ENCODE measurements at regions not wholly inside any gene's neighbourhood (a gene's known extent, or its start where the extent isn't known, plus 50 kb on each side); places are given as distances from the start of the nearest gene placed in this dataset.

DNA sequence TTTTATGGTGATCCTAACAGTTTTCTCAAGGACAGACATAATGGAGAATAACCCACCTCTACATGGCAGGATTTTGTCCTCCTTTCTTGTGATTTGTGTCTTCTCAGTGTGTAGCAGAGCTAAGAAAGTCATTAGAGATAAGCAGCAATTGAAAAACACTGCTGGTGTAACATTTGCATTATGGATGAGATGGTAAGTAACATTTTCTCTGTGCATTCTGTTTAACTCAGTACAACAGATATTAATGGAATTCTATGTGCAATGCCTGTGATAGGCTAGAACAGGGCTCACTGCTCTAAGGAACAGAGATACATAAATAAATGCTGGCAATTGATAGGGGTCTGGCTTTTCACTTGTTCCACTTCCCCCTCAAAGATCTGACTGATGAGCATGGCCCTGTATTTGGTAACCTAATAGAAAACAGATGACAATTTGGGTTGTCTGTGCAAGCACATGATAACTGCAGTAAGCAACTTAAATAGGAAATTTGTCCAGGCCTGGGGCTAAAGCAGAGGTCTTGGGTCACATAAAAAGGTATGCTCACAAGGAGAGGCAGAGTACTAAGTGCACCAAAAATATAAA, 560.3 kb upstream of the POM121L12 start:
- DNase-seq: no peak

DNA sequence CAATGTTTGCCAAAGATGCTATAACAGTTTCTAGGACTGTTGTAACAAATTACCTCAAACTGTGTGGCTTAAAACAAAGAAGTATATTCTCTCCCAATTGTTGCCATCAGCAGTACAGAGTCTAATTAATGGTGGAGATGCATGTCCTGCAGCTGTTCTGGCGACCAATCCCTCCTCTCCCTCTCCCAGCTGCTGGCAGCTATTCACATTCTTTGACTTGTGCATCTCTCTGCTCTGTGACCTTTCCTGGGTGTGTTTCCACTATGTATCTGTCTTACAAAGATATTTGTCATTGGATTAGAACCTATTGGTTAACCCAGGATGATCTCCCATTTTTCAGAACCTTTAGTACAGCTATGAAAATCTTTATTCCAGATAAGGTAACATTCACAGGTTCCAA, 561.7 kb upstream of the POM121L12 start:
- DNase-seq: no peak

- DNase-seq: no peak
Observed at GRCh38 chr7:52472006-52472620, 563.3 kb upstream of the POM121L12 start.

GRCh38 chr7:52465216-52465615, 570.2 kb upstream of the POM121L12 start:
- DNase-seq: no peak

- DNase-seq: no peak
Observed at GRCh38 chr7:52463341-52463740, 572.1 kb upstream of the POM121L12 start.

- no peak for DNase-seq
Observed at GRCh38 chr7:52462474-52462873, 573.0 kb upstream of the POM121L12 start.

- no peak for DNase-seq
Observed at GRCh38 chr7:52455571-52455970, 579.9 kb upstream of the POM121L12 start.

- no peak for DNase-seq
Observed at GRCh38 chr7:52450816-52451215, 584.6 kb upstream of the POM121L12 start.

GRCh38 chr7:52447581-52448180, 587.8 kb upstream of the POM121L12 start:
- DNase-seq: no peak

DNA sequence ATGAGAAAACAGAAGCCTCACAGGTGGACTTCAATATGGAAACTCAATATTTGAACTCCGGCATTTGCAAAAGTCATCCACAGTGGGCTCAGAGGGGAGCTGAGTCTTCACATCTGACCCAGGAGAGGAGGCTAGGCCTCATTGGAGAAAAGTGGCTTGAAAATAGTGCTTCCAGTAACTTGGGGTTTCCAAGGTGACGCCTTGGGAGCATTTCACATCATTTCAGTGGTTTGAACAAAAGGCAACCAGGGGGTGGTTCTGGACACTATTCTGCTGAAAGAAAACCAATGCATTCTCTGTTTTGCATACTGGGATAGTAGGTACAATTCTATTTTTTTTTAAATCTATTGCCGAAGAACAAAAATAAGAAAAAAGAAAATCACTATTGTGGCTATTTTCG, 599.2 kb upstream of the POM121L12 start:
- no peak for DNase-seq

DNA sequence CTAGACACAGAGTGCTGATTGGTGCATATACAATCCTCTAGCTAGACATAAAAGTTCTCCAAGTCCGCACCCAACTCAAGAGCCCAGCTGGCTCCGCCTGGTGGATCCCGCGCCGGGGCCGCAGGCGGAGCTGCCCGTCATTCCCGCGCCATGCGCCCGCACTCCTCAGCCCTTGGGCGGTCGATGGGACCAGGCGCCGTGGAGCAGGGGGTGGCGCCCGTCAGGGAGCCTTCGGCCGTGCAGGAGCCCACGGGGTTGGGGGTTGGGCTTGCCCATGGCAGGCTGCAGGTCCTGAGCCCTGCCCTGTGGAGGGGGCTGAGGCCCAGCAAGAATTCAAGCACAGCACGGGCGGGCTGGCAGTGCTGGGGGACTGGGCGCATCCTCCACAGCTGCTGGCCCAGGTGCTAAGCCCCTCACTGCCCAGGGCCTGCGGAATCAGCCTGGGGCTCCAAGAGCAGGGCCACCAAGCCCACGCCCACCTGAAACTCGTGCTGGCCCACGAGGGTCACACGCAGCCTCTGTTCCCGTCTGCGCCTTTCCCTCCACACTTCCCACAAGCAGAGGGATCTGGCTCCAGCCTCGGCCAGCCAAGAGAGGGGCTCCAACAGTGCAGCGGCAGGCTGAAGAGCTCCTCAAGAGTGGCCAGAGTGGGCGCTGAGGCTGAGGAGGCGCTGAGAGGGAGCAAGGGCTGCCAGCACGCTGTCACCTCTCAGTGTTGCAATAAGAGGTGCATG, 604.2 kb upstream of the POM121L12 start:
- DNase-seq: no peak

DNA sequence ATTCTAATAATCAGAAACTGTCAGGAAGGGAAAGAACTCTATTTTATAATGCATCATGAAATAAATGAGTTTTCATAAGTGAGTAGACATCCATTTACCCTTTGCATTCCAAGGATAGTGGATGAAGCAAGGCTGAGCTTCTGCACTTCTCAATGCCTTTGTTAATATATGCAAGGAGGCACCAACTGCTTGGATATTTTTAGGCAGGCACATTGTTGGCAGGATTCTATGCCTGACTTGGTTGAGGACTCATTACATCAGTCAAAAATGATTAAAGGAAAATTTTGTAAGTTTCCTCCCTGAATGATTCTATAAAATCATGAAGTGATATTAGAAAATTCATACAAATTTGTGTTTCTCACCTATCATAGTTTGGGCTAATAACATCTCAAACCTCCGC, 612.2 kb upstream of the POM121L12 start:
- DNase-seq: no peak

DNA sequence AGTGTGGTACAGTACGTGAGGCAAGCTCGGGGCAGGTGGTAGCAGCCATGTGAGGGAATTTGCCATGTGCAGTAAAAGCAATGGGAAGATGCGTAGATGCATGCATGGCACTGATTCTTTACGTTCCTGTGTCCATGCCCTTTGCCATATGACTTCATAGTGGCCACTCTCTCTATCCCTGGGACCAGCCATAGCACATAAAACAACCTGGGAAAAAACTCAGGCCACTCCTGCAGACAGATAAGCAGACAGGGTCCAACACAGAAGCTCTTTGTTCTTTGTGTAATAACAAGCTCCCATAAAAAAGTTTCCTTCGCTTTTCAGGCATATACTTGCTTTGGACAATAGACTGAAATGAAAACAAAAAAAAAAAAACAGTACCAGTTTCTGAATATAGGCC, 622.4 kb upstream of the POM121L12 start:
- no peak for DNase-seq

DNA sequence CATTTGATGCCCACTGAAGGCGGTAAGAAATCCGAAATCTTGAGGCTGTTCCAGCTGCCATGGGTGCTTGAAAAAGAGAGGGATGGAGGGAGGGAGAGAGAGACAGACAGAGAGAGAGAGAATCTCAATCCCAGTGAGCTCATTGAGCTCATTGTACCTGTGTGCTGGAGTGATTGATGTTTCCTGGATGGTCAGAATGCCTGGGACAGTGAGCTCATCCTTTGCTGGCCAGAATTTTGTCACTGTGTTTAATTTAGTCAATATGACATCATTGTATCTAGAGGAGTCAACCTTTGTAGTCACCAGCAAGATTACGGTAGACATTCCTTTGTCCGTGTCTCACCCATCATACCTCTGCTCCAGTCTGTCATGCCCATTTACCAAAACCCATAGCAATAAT, 625.4 kb upstream of the POM121L12 start:
- DNase-seq: no peak

DNA sequence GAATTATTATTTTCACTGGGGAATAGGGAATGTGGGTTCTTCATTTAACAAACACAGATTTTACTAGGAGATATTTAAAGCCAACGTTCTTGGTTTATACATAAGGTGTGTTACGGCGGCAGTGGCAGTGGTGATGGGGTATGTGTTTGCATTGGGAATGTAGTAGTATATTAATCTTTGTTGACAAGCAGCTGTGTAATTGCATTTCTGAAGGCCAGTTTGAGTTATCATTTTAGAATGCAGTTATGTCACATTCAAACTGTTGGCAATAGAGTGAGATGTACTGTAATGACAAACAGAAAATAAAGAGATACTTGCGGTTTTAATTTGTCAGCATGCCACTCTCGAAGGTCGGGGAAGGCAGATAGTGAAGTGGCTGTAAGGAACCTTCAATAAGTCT, 628.6 kb upstream of the POM121L12 start:
- DNase-seq: no peak

- no peak for DNase-seq
Observed at GRCh38 chr7:52382731-52383130, 652.7 kb upstream of the POM121L12 start.

GRCh38 chr7:52369922-52370321, 665.5 kb upstream of the POM121L12 start:
- DNase-seq: no peak

- DNase-seq: no peak
Observed at GRCh38 chr7:52365349-52365748, 670.1 kb upstream of the POM121L12 start.

DNA sequence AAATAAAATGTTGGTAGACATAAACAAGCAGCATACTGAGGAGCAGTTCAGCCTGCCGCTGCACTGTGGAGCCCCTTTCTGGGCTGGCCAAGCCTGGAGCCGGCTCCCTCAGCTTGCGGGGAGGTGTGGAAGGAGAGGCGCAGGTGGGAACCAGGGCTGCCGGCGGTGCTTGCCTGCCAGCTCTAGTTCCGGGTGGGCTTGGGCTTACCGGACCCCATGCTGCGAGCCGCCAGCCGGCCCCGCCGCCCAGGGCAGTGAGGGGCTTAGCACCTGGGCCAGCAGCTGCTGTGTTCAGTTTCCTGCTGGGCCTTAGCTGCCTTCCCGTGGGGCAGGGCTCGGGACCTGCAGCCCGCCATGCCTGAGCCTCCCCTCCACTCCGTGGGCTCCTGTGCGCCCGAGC, 672.9 kb upstream of the POM121L12 start:
- DNase-seq: no peak

GRCh38 chr7:52360541-52360940, 674.9 kb upstream of the POM121L12 start:
- DNase-seq: no peak

DNA sequence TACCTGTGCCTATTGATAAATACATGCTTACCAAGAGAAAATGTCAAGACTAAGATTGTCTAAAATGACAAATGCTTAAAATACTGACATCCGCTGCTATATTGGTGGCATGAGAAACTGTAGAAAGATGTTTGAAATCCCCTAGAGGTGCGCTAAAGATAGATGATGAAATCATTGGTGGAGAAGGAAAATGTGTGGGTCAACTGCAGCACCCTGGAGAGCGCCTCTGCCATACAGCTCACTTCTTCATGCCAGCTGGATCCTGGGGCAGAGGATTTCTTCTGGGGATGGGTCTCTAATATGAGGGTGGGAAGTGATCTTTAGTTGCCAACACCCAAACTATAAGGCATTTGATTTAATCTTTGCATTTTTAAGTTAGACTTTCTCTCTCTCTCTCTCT, 680.4 kb upstream of the POM121L12 start:
- no peak for DNase-seq

DNA sequence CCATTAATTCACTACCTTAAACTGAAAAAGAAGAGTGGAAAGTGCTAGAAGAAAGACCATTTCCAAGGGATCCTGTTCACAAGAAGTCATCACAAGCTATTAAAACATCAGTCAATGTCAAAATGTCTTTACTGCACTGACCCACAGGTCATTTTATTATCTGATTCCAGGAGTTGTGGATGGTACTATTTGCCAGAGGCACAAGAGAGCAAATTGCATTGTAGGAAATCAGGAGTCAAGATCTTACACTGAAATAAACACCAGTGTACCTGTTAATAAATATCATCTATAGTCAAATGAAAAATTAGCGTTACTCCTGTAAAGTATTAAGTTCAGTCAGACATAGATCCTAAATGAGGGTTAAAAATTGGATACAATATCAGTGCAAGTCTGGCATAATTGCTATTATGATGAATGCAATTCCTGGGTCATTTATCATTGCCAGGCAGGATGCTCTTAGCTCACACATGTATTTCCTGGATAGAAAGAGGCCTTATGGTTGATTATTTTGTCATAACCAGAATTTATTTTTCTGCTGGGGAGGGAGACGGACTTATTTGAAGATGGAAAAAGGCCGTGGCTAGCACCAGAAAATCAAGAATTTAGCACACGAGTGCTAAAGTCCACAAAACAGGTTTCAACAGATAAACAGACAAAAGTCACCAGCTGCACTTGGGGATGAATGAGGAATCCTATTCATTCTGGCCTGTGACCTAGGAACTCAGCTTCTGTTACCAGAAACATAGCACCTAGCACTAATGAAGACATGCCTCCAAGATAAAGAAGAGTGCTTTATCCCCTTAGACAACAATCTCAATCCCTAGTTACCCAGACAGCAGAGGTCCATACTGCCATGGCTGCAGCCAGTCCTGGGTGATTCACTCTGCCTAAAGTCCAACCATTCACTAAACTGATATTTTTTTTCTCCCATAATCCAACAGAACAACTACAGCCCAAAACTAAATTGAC, 683.1 kb upstream of the POM121L12 start:
- no peak for DNase-seq

DNA sequence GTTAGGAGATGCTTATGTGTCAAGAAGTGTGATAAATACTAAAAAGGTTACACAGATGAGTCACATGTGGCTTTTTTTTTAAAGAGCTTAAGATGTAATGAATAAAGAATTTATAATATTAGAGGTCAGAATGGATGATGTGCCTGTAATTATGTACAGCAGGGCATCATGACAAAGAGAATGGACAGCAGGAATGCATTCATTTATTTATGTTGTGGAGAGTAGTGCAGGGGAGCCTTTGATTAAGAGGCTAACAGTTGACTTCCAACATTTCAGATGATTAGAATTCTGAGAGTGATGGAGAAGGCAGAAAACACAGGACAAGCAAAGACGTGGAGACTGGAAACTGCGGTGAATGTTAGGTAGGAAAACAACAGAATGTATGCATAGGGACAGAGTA, 691.4 kb upstream of the POM121L12 start:
- no peak for DNase-seq
